HepG2 (cell line): ENCODE measurements at regions not wholly inside any gene's neighbourhood (a gene's known extent, or its start where the extent isn't known, plus 50 kb on each side); places are given as distances from the start of the nearest gene placed in this dataset.

Source experiments
- ATAC-seq: fragments of 200-7000 bp; cut with Tn5 transposase; 3 replicates; pipeline ENCODE4 v1.9.1; 2020; ENCODE audit warnings: mild to moderate bottlenecking, moderate library complexity
- BruUV-seq: library from RNA; stranded (reverse); fragments of 400-500 nt; replicated peaks from 2 replicates; lab custom pipeline; 2021; lab: Mats Ljungman, UMichigan
- CTCF ChIA-PET: fragments of 300-600 bp; formaldehyde crosslinking; extraction: SDS; loops from one replicate; lab custom pipeline; 2021; ENCODE audit warnings: low total read pairs, inconsistent platforms, low intra/inter-chr PET ratio; lab: Yijun Ruan, JAX
- POLR2A ChIA-PET: fragments of 350-600 bp; sonication (Branson Sonifier 250); formaldehyde crosslinking; loops from one replicate; lab custom pipeline; 2020; ENCODE audit warnings: antibody characterized with exemption, inconsistent platforms; lab: Yijun Ruan, JAX
- DNase-seq: peaks from one replicate; pipeline ENCODE4 v3.0.0-alpha.2; 2015; ENCODE audit warnings: low spot score
- FAIRE-seq: peaks from 3 replicates; lab custom pipeline; 2011; peaks lifted over from hg19 to GRCh38; lab: Jason Lieb, UNC
- H2AFZ ChIP-seq: one replicate; pipeline ENCODE4 v1.6.1; 2011; ENCODE audit warnings: low read length, inconsistent platforms
- H3K27ac ChIP-seq: fragments of 300-600 bp; 3 replicates; pipeline ENCODE4 v1.8.0; 2011; ENCODE audit warnings: mixed run types, mild to moderate bottlenecking, mixed read lengths, low read length, inconsistent platforms; ENCODE audit not compliant: insufficient read depth; ENCODE audit errors: extremely low read length
- H3K27me3 ChIP-seq, 2 experiments: fragments of 200-600 bp in 1 of 2; 2 replicates in 1 of 2; 3 replicates in 1 of 2; pipeline versions ENCODE4 v1.6.0 to v1.8.0; 2011; ENCODE audit warnings: low read length in 2 of 2, mild to moderate bottlenecking in 2 of 2, moderate library complexity in 2 of 2, inconsistent platforms in 1 of 2; ENCODE audit not compliant: insufficient read depth in 2 of 2, control insufficient read depth in 1 of 2
- H3K36me3 ChIP-seq, 2 experiments: fragments of 200-600 bp in 1 of 2; replicated peaks in 1 of 2; 2 replicates in 1 of 2; 3 replicates in 1 of 2; pipeline versions ENCODE4 v1.5.1 to v1.8.0; 2011; ENCODE audit warnings: low read length in 2 of 2, inconsistent platforms in 1 of 2; ENCODE audit not compliant: insufficient read depth in 2 of 2, control insufficient read depth in 1 of 2
- H3K4me1 ChIP-seq: 2 replicates; pipeline ENCODE4 v1.5.1; 2012; ENCODE audit warnings: low read length, inconsistent platforms; ENCODE audit not compliant: insufficient read depth
- H3K4me2 ChIP-seq: 2 replicates; pipeline ENCODE4 v1.6.0; 2011; ENCODE audit warnings: low read depth, low read length, inconsistent platforms
- H3K4me3 ChIP-seq, 3 experiments: fragments of 200-600 bp in 1 of 3; sonication (generic), shearing (Covaris generic) in 1 of 3; replicated peaks in 1 of 3; 2 replicates each; pipeline ENCODE4 v1.5.1; 2011 to 2016; ENCODE audit warnings: low read length in 3 of 3, inconsistent platforms in 2 of 3, low read depth in 2 of 3, mild to moderate bottlenecking in 2 of 3, control low read depth in 1 of 3, mixed read lengths in 1 of 3; ENCODE audit not compliant: insufficient read depth in 1 of 3
- H3K79me2 ChIP-seq: one replicate; pipeline ENCODE4 v1.6.1; 2011; ENCODE audit warnings: low read length, inconsistent platforms; ENCODE audit not compliant: insufficient read depth
- H3K9ac ChIP-seq: 2 replicates; pipeline ENCODE4 v1.6.0; 2011; ENCODE audit warnings: mild to moderate bottlenecking, low read depth, low read length, inconsistent platforms; ENCODE audit not compliant: insufficient read depth
- H3K9me3 ChIP-seq: 2 replicates; pipeline ENCODE4 v1.5.1; 2012; ENCODE audit warnings: mild to moderate bottlenecking, low read length
- H4K20me1 ChIP-seq: 2 replicates; pipeline ENCODE4 v1.6.0; 2011; ENCODE audit warnings: inconsistent platforms, mild to moderate bottlenecking, low read length, moderate library complexity; ENCODE audit not compliant: insufficient read depth
- ATF6 ChIP-seq: sonication (generic); formaldehyde crosslinking; conservative IDR thresholded peaks from 2 replicates; pipeline ENCODE4 v1.4.0; 2020; ENCODE audit warnings: missing genetic modification reagents
- FOSL1 ChIP-seq: sonication (generic); formaldehyde crosslinking; IDR thresholded peaks from 2 replicates; pipeline ENCODE4 v1.9.0; 2021; ENCODE audit warnings: missing genetic modification reagents, borderline replicate concordance
- MXI1 ChIP-seq: IDR thresholded peaks from 3 replicates; pipeline ENCODE4 v1.6.1; 2012; ENCODE audit warnings: low read depth, low read length, inconsistent platforms, borderline replicate concordance
- PBX2 ChIP-seq: IDR thresholded peaks from 2 replicates; pipeline ENCODE4 v1.6.1; 2016; ENCODE audit warnings: control low read depth
- PCBP2 ChIP-seq: fragments of 200-400 bp; formaldehyde crosslinking; optimal IDR thresholded peaks from 2 replicates; pipeline ENCODE3; 2018; ENCODE audit warnings: low read length, low read depth; ENCODE audit not compliant: poor library complexity, severe bottlenecking
- PREB ChIP-seq: sonication (generic); formaldehyde crosslinking; IDR thresholded peaks from 2 replicates; pipeline ENCODE4 v1.4.0; 2020; ENCODE audit warnings: missing genetic modification reagents
- SNAI1 ChIP-seq: sonication (generic); formaldehyde crosslinking; IDR thresholded peaks from 2 replicates; pipeline ENCODE4 v1.5.0; 2020; ENCODE audit warnings: mild to moderate bottlenecking, missing genetic modification reagents, borderline replicate concordance
- SNAPC4 ChIP-seq: sonication (generic); formaldehyde crosslinking; IDR thresholded peaks from 2 replicates; pipeline ENCODE4 v1.4.0; 2020; ENCODE audit warnings: mild to moderate bottlenecking, missing genetic modification reagents
- STAG1 ChIP-seq: sonication (generic); formaldehyde crosslinking; IDR thresholded peaks from 2 replicates; pipeline ENCODE4 v1.4.0; 2020; ENCODE audit warnings: missing genetic modification reagents
- SUZ12 ChIP-seq: fragments of 150-350 bp; IDR thresholded peaks from 2 replicates; pipeline ENCODE4 v1.6.1; 2014; ENCODE audit warnings: low read depth, low read length
- ZC3H13 ChIP-seq: sonication (generic); formaldehyde crosslinking; IDR thresholded peaks from 2 replicates; pipeline ENCODE4 v1.8.1; 2023; ENCODE audit warnings: mild to moderate bottlenecking, missing genetic modification reagents, moderate library complexity
- ZNF230 ChIP-seq: sonication (generic); formaldehyde crosslinking; IDR thresholded peaks from 2 replicates; pipeline ENCODE4 v1.4.0; 2020; ENCODE audit warnings: mild to moderate bottlenecking, missing genetic modification reagents
- ZNF260 ChIP-seq: sonication (generic); formaldehyde crosslinking; IDR thresholded peaks from 2 replicates; pipeline ENCODE4 v1.4.0; 2020; ENCODE audit warnings: missing genetic modification reagents, low read depth, mild to moderate bottlenecking, borderline replicate concordance
- ZNF282 ChIP-seq: fragments of 450-650 bp; IDR thresholded peaks from 2 replicates; pipeline ENCODE4 v1.6.1; 2018; ENCODE audit not compliant: partially characterized antibody
- ZNF589 ChIP-seq: sonication (generic); formaldehyde crosslinking; conservative IDR thresholded peaks from 2 replicates; pipeline ENCODE4 v1.8.0; 2022; ENCODE audit warnings: mild to moderate bottlenecking, moderate library complexity, missing genetic modification reagents
- ZNF691 ChIP-seq: sonication (generic); formaldehyde crosslinking; IDR thresholded peaks from 2 replicates; pipeline ENCODE4 v1.4.0; 2020; ENCODE audit warnings: missing genetic modification reagents, low read depth, mild to moderate bottlenecking, borderline replicate concordance
- WGBS: methylation state at CpG from one replicate; pipeline ENCODE4 v1.1.6; 2017; ENCODE audit warnings: low lambda C conversion rate; 5-methylcytosine and 5-hydroxymethylcytosine counted together
- in situ Hi-C: cut with HindIII; loops from 2 replicates; pipeline ENCODE4 v1.10.0; 2017; ENCODE audit warnings: low pct_unique_long_range_greater_than_20kb; ENCODE audit not compliant: extremely low pct_ligation_motif_present
- intact Hi-C: fragments of 100-400 bp; cut with micrococcal nuclease; formaldehyde crosslinking; loops from one replicate; pipeline ENCODE4 v1.10.0; 2022; ENCODE audit not compliant: unreplicated experiment

GRCh38 chr10:36650274-36650673, 475.1 kb upstream of the ANKRD30A start:
- H2AFZ ChIP-seq, result no peak overlapping the region
- H3K4me2 ChIP-seq, result no peak overlapping the region
- no peaks in the 10 kb centered on the region for H3K9me3 ChIP-seq
- FAIRE-seq (no peak), ATAC-seq (no peak), DNase-seq (no peak)
- ChIA-PET POLR2A (no interaction called here), CTCF (no interaction called here)
- in situ Hi-C loops, result no loop called here
- H3K79me2 ChIP-seq, result no peaks in the 10 kb centered on the region
- H3K4me3 ChIP-seq, result no peak overlapping the region
- WGBS, result 11% methylated on average over 6 of the region's 6 CpGs
- intact Hi-C loops, result no loop called here
- H3K27me3 ChIP-seq, result no peaks in the 10 kb centered on the region
- BruUV-seq, result no TSS peak
- H3K27ac ChIP-seq, result no peak overlapping the region
- H3K36me3 ChIP-seq, result no peaks in the 10 kb centered on the region
- H3K4me1 ChIP-seq, result no peaks in the 10 kb centered on the region
- H4K20me1 ChIP-seq, result no peaks in the 10 kb centered on the region
- no peak overlapping the region for H3K9ac ChIP-seq
- TF ChIP-seq FOSL1 (CRISPR knock-in tag), result no peak
- TF ChIP-seq SUZ12, result no peak
- TF ChIP-seq ZC3H13 (CRISPR knock-in tag), result no peak
- TF ChIP-seq ZNF282, result no peak
- no peak for TF ChIP-seq PBX2 (CRISPR knock-in tag)
- no peak for TF ChIP-seq PREB (CRISPR knock-in tag)
- TF ChIP-seq SNAI1, result no peak
- TF ChIP-seq ZNF691 (CRISPR knock-in tag), result no peak
- TF ChIP-seq ZNF589 (CRISPR knock-in tag), result no peak
- no peak for TF ChIP-seq SNAPC4 (CRISPR knock-in tag)
- TF ChIP-seq ATF6 (CRISPR knock-in tag), result no peak
- TF ChIP-seq PCBP2, result no peak
- TF ChIP-seq MXI1, result no peak
- no peak for TF ChIP-seq STAG1 (CRISPR knock-in tag)
- no peak for TF ChIP-seq ZNF260 (CRISPR knock-in tag)
- TF ChIP-seq ZNF230, result no peak
